Trophoblast cell (in vitro differentiated cells and primary cell): ENCODE measurements at regions not wholly inside any gene's neighbourhood (a gene's known extent, or its start where the extent isn't known, plus 50 kb on each side); places are given as distances from the start of the nearest gene placed in this dataset.
A peak's percentile ranks its signal among the peaks of the same experiment; 100 is the strongest.

ENCODE experiments used
- DNase-seq, 2 donors: peaks; one replicate each; pipeline ENCODE4 v3.0.0-alpha.2; 2016
- H2AFZ ChIP-seq: 2 replicates; pipeline ENCODE4 v1.6.1; 2013; ENCODE audit warnings: low read length, moderate library complexity, mild to moderate bottlenecking; ENCODE audit not compliant: insufficient read depth, poor library complexity
- H2AK5ac ChIP-seq: 2 replicates; pipeline ENCODE4 v1.6.1; 2013; ENCODE audit warnings: mild to moderate bottlenecking, low read length
- H2BK120ac ChIP-seq: 2 replicates; pipeline ENCODE4 v1.6.1; 2013; ENCODE audit warnings: low read length, mild to moderate bottlenecking, moderate library complexity; ENCODE audit not compliant: insufficient read depth, poor library complexity
- H2BK12ac ChIP-seq: 2 replicates; pipeline ENCODE4 v1.6.1; 2013; ENCODE audit warnings: mild to moderate bottlenecking, low read length, moderate library complexity
- H2BK5ac ChIP-seq: 2 replicates; pipeline ENCODE4 v1.6.1; 2013; ENCODE audit warnings: low read length, low read depth, moderate library complexity, mild to moderate bottlenecking; ENCODE audit not compliant: poor library complexity
- H3K14ac ChIP-seq: 2 replicates; pipeline ENCODE4 v1.6.1; 2013; ENCODE audit warnings: mild to moderate bottlenecking, low read length
- H3K18ac ChIP-seq: 2 replicates; pipeline ENCODE4 v1.6.1; 2013; ENCODE audit warnings: mild to moderate bottlenecking, low read length
- H3K23ac ChIP-seq: 2 replicates; pipeline ENCODE4 v1.6.1; 2013; ENCODE audit warnings: low read length
- H3K27ac ChIP-seq: 2 replicates; pipeline ENCODE4 v1.5.1; 2013; ENCODE audit warnings: low read depth, mild to moderate bottlenecking, inconsistent platforms, low read length, moderate library complexity
- H3K27me3 ChIP-seq: 2 replicates; pipeline ENCODE4 v1.6.1; 2013; ENCODE audit warnings: inconsistent platforms, mild to moderate bottlenecking, low read length, moderate library complexity; ENCODE audit not compliant: insufficient read depth
- H3K36me3 ChIP-seq, 2 experiments: 1 replicate in 1 of 2; 2 replicates in 1 of 2; pipeline ENCODE4 v1.6.1; 2013; ENCODE audit warnings: low read length in 2 of 2, mild to moderate bottlenecking in 2 of 2, moderate library complexity in 1 of 2; ENCODE audit not compliant: insufficient read depth in 2 of 2, control insufficient read depth in 1 of 2
- H3K4ac ChIP-seq: 2 replicates; pipeline ENCODE4 v1.6.1; 2013; ENCODE audit warnings: low read depth, mild to moderate bottlenecking, low read length, moderate library complexity
- H3K4me1 ChIP-seq, 2 experiments: 1 replicate in 1 of 2; 2 replicates in 1 of 2; pipeline ENCODE4 v1.6.1; 2013; ENCODE audit warnings: low read length in 2 of 2, mild to moderate bottlenecking in 2 of 2, moderate library complexity in 1 of 2; ENCODE audit not compliant: insufficient read depth in 2 of 2, control insufficient read depth in 1 of 2
- H3K4me2 ChIP-seq: 2 replicates; pipeline ENCODE4 v1.6.1; 2013; ENCODE audit warnings: inconsistent platforms, mild to moderate bottlenecking, low read length, moderate library complexity
- H3K4me3 ChIP-seq: 2 replicates; pipeline ENCODE4 v1.5.1; 2013; ENCODE audit warnings: mild to moderate bottlenecking, low read depth, low read length, inconsistent platforms
- H3K79me1 ChIP-seq: one replicate; pipeline ENCODE4 v1.6.1; 2013; ENCODE audit warnings: low read length
- H3K79me2 ChIP-seq: 2 replicates; pipeline ENCODE4 v1.6.1; 2013; ENCODE audit warnings: low read length, mild to moderate bottlenecking; ENCODE audit not compliant: control insufficient read depth, insufficient read depth, poor library complexity
- H3K9ac ChIP-seq: 2 replicates; pipeline ENCODE4 v1.6.1; 2013; ENCODE audit warnings: mild to moderate bottlenecking, low read length
- H3K9me3 ChIP-seq: 2 replicates; pipeline ENCODE4 v1.6.1; 2013; ENCODE audit warnings: low read depth, mild to moderate bottlenecking, control low read depth, inconsistent platforms, low read length; ENCODE audit not compliant: insufficient read depth
- H4K12ac ChIP-seq: 2 replicates; pipeline ENCODE4 v1.6.1; 2013; ENCODE audit warnings: low read depth, mild to moderate bottlenecking, low read length, moderate library complexity
- H4K8ac ChIP-seq: 2 replicates; pipeline ENCODE4 v1.6.1; 2013; ENCODE audit warnings: low read depth, mild to moderate bottlenecking, low read length, moderate library complexity
- H4K91ac ChIP-seq: one replicate; pipeline ENCODE4 v1.6.1; 2013; ENCODE audit warnings: low read depth, mild to moderate bottlenecking, low read length, moderate library complexity
- WGBS: extraction: QIAGEN DNeasy Blood & Tissue Kit; methylation state at CpG from one replicate; pipeline ENCODE4 v1.1.7; 2013; ENCODE audit warnings: missing lambda C conversion rate; ENCODE audit not compliant: insufficient read length, insufficient coverage; ENCODE audit errors: extremely low coverage; 5-methylcytosine and 5-hydroxymethylcytosine counted together

GRCh38 chr3:191743283-191743682 is 282.3 kb downstream of the PYDC2 start:
- Histone ChIP-seq H3K9ac (no peak overlapping the region), H3K9me3 (peaks cover 2% of the 10 kb centered on the region), H3K27me3 (no peaks in the 10 kb centered on the region), H4K8ac (no peak overlapping the region), H3K36me3 (no peaks in the 10 kb centered on the region), H3K23ac (no peak overlapping the region), H4K12ac (no peak overlapping the region), H2BK12ac (no peak overlapping the region), H2AFZ (no peak overlapping the region), H3K79me1 (no peaks in the 10 kb centered on the region), H3K27ac (no peak overlapping the region), H3K4ac (no peak overlapping the region), H3K4me1 (no peaks in the 10 kb centered on the region), H3K18ac (no peak overlapping the region), H3K14ac (no peak overlapping the region), H2AK5ac (no peak overlapping the region), H2BK120ac (no peak overlapping the region), H4K91ac (no peak overlapping the region), H2BK5ac (no peak overlapping the region), H3K79me2 (no peaks in the 10 kb centered on the region), H3K4me2 (no peak overlapping the region), H3K4me3 (no peak overlapping the region)
- no peak for DNase-seq
- no CpG with 5 or more reads among the region's 11 CpGs for WGBS

GRCh38 chr3:191750618-191751017 is 289.7 kb downstream of the PYDC2 start:
- Histone ChIP-seq H3K18ac (no peak overlapping the region), H3K4me3 (no peak overlapping the region)
- no CpG with 5 or more reads among the region's 3 CpGs for WGBS

GRCh38 chr3:191753196-191753595 is 292.2 kb downstream of the PYDC2 start:
- Histone ChIP-seq H3K4me3 (no peak overlapping the region), H4K8ac (no peak overlapping the region), H3K4me2 (no peak overlapping the region), H3K18ac (no peak overlapping the region), H3K79me1 (no peaks in the 10 kb centered on the region), H4K12ac (no peak overlapping the region), H3K9me3 (no peaks in the 10 kb centered on the region), H2BK120ac (no peak overlapping the region), H3K4me1 (no peaks in the 10 kb centered on the region), H3K79me2 (no peaks in the 10 kb centered on the region), H2AK5ac (no peak overlapping the region), H2BK12ac (no peak overlapping the region), H2BK5ac (no peak overlapping the region), H3K27ac (no peak overlapping the region), H3K4ac (no peak overlapping the region), H4K91ac (no peak overlapping the region), H3K36me3 (no peaks in the 10 kb centered on the region), H3K9ac (no peak overlapping the region), H3K23ac (no peak overlapping the region), H3K14ac (no peak overlapping the region), H2AFZ (no peak overlapping the region), H3K27me3 (no peaks in the 10 kb centered on the region)
- WGBS = no CpG with 5 or more reads among the region's 3 CpGs
- no peak for DNase-seq

More at GRCh38 chr3:191750618-191751017, 289.7 kb downstream of the PYDC2 start:
- Histone ChIP-seq H3K9ac (no peak overlapping the region), H3K36me3 (no peaks in the 10 kb centered on the region), H3K23ac (no peak overlapping the region), H2AFZ (no peak overlapping the region), H2BK12ac (no peak overlapping the region), H3K27ac (no peak overlapping the region), H3K4me2 (no peak overlapping the region), H4K12ac (no peak overlapping the region), H2BK120ac (no peak overlapping the region), H2BK5ac (no peak overlapping the region), H3K79me1 (no peaks in the 10 kb centered on the region), H4K91ac (no peak overlapping the region), H3K4ac (no peak overlapping the region), H3K9me3 (no peaks in the 10 kb centered on the region), H3K79me2 (no peaks in the 10 kb centered on the region), H3K4me1 (no peaks in the 10 kb centered on the region), H3K27me3 (no peaks in the 10 kb centered on the region), H2AK5ac (no peak overlapping the region), H4K8ac (no peak overlapping the region), H3K14ac (no peak overlapping the region)
- DNase-seq = no peak

- peak overlapping the region; percentile 60 for H3K27ac ChIP-seq
- H4K91ac ChIP-seq = no peak overlapping the region
- peaks cover 0 to 2% of the 10 kb centered on the region in 2 experiments for H3K4me1 ChIP-seq
- no CpG with 5 or more reads among the region's 2 CpGs for WGBS
- H2BK120ac ChIP-seq = peak overlapping the region; percentile 72
- no peak overlapping the region for H3K4ac ChIP-seq
- peak overlapping the region; percentile 88 for H2BK5ac ChIP-seq
- H3K18ac ChIP-seq = no peak overlapping the region
- H3K36me3 ChIP-seq = no peaks in the 10 kb centered on the region
- no peak for DNase-seq
- H3K9ac ChIP-seq = no peak overlapping the region
- no peak overlapping the region for H3K14ac ChIP-seq
- no peak overlapping the region for H3K4me3 ChIP-seq
- no peak overlapping the region for H2AK5ac ChIP-seq
- H3K79me2 ChIP-seq = no peaks in the 10 kb centered on the region
- H3K9me3 ChIP-seq = no peaks in the 10 kb centered on the region
- H2AFZ ChIP-seq = no peak overlapping the region
- no peak overlapping the region for H3K4me2 ChIP-seq
- H4K8ac ChIP-seq = peak overlapping the region; percentile 82
- H2BK12ac ChIP-seq = no peak overlapping the region
- H3K27me3 ChIP-seq = no peaks in the 10 kb centered on the region
- H3K79me1 ChIP-seq = peaks cover 2% of the 10 kb centered on the region
- H3K23ac ChIP-seq = no peak overlapping the region
- H4K12ac ChIP-seq = no peak overlapping the region
Measured at GRCh38 chr3:191761906-191762305, 300.9 kb downstream of the PYDC2 start.
